ENCODE measurements at regions not wholly inside any gene's neighbourhood (a gene's known extent, or its start where the extent isn't known, plus 50 kb on each side); places are given as distances from the start of the nearest gene placed in this dataset.

GRCh38 chr2:118481299-118481698 is 366.1 kb downstream of the EN1 start:
- DNase-seq (ENCODE audit: low spot score in 2 of 2, unreplicated experiment in 2 of 2) = no peak
- Mint-ChIP-seq H3K36me3 (no peaks in the 10 kb centered on the region), H3K9me3 (peaks cover 3% of the 10 kb centered on the region), H3K4me1 (peaks cover 8% of the 10 kb centered on the region), H3K27me3 (ENCODE audit: low read depth) (peaks cover 22% of the 10 kb centered on the region), H3K4me3 (no peak overlapping the region), H3K27ac (no peak overlapping the region)
- TF ChIP-seq, protein P1, sequence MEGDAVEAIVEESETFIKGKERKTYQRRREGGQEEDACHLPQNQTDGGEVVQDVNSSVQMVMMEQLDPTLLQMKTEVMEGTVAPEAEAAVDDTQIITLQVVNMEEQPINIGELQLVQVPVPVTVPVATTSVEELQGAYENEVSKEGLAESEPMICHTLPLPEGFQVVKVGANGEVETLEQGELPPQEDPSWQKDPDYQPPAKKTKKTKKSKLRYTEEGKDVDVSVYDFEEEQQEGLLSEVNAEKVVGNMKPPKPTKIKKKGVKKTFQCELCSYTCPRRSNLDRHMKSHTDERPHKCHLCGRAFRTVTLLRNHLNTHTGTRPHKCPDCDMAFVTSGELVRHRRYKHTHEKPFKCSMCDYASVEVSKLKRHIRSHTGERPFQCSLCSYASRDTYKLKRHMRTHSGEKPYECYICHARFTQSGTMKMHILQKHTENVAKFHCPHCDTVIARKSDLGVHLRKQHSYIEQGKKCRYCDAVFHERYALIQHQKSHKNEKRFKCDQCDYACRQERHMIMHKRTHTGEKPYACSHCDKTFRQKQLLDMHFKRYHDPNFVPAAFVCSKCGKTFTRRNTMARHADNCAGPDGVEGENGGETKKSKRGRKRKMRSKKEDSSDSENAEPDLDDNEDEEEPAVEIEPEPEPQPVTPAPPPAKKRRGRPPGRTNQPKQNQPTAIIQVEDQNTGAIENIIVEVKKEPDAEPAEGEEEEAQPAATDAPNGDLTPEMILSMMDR (IDR thresholded peaks at IDR 0.05; ENCODE audit: unreplicated experiment) = no peak

- DNase-seq (ENCODE audit: low spot score in 2 of 2, unreplicated experiment in 2 of 2) = no peak
- Mint-ChIP-seq H3K27me3 (ENCODE audit: low read depth) (peaks cover 20% of the 10 kb centered on the region), H3K4me3 (no peak overlapping the region), H3K4me1 (peaks cover 23% of the 10 kb centered on the region), H3K27ac (no peak overlapping the region), H3K9me3 (no peaks in the 10 kb centered on the region), H3K36me3 (no peaks in the 10 kb centered on the region)
- TF ChIP-seq, protein P1 (IDR thresholded peaks at IDR 0.05; ENCODE audit: unreplicated experiment) = no peak
Observed at GRCh38 chr2:118479020-118479419, 368.4 kb downstream of the EN1 start.

GRCh38 chr2:118477111-118477862 is 370.2 kb downstream of the EN1 start:
- H3K36me3 Mint-ChIP-seq = no peaks in the 10 kb centered on the region
- peaks cover 6% of the 10 kb centered on the region for H3K27me3 Mint-ChIP-seq (ENCODE audit: low read depth)
- H3K4me3 Mint-ChIP-seq = no peak overlapping the region
- DNase-seq (ENCODE audit: low spot score in 2 of 2, unreplicated experiment in 2 of 2) = no peak
- TF ChIP-seq, protein P1 (IDR thresholded peaks at IDR 0.05; ENCODE audit: unreplicated experiment) = no peak
- H3K4me1 Mint-ChIP-seq = peaks cover 35% of the 10 kb centered on the region
- no peak overlapping the region for H3K27ac Mint-ChIP-seq
- H3K9me3 Mint-ChIP-seq = no peaks in the 10 kb centered on the region

- H3K4me1 Mint-ChIP-seq = peaks cover 35% of the 10 kb centered on the region
- DNase-seq (ENCODE audit: low spot score in 2 of 2, unreplicated experiment in 2 of 2) = no peak
- H3K4me3 Mint-ChIP-seq = no peak overlapping the region
- no peaks in the 10 kb centered on the region for H3K36me3 Mint-ChIP-seq
- no peak overlapping the region for H3K27ac Mint-ChIP-seq
- TF ChIP-seq, protein P1 (IDR thresholded peaks at IDR 0.05; ENCODE audit: unreplicated experiment) = no peak
- H3K27me3 Mint-ChIP-seq (ENCODE audit: low read depth) = peaks cover 2% of the 10 kb centered on the region
- H3K9me3 Mint-ChIP-seq = no peaks in the 10 kb centered on the region
Observed at GRCh38 chr2:118475622-118476205, 371.7 kb downstream of the EN1 start.

GRCh38 chr2:118474541-118474920 is 372.9 kb downstream of the EN1 start:
- peaks cover 35% of the 10 kb centered on the region for H3K4me1 Mint-ChIP-seq
- H3K4me3 Mint-ChIP-seq = no peak overlapping the region
- H3K36me3 Mint-ChIP-seq = no peaks in the 10 kb centered on the region

More at GRCh38 chr2:118474541-118474920, 372.9 kb downstream of the EN1 start:
- DNase-seq (ENCODE audit: low spot score in 2 of 2, unreplicated experiment in 2 of 2) = no peak
- TF ChIP-seq, protein P1 (IDR thresholded peaks at IDR 0.05; ENCODE audit: unreplicated experiment) = no peak
- H3K27me3 Mint-ChIP-seq (ENCODE audit: low read depth) = peaks cover 8% of the 10 kb centered on the region
- no peaks in the 10 kb centered on the region for H3K9me3 Mint-ChIP-seq
- H3K27ac Mint-ChIP-seq = no peak overlapping the region

Measured in mesothelial cell of epicardium (in vitro differentiated cells).